ENCODE measurements at regions not wholly inside any gene's neighbourhood (a gene's known extent, or its start where the extent isn't known, plus 50 kb on each side); places are given as distances from the start of the nearest gene placed in this dataset.

DNA sequence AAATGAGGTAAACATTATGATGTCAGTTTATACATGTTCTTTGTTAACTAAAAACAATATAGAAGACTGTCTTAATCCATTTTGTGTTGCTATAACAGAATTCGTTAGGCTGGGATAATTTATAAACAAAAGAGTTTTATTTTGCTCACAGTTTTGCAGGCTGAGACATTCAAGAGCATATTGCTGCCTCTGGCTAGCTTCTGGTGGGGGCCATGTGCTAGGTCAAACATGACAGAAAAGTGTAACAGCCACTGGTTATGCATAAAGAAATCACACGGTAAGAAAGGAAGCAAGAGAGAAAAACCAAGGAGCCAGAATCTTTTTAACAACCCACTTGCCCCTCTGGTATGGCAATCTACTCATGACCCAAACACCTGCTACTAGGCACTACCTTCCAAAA lies 776.7 kb downstream of the PLOD2 start:
- TF ChIP-seq, protein P1, sequence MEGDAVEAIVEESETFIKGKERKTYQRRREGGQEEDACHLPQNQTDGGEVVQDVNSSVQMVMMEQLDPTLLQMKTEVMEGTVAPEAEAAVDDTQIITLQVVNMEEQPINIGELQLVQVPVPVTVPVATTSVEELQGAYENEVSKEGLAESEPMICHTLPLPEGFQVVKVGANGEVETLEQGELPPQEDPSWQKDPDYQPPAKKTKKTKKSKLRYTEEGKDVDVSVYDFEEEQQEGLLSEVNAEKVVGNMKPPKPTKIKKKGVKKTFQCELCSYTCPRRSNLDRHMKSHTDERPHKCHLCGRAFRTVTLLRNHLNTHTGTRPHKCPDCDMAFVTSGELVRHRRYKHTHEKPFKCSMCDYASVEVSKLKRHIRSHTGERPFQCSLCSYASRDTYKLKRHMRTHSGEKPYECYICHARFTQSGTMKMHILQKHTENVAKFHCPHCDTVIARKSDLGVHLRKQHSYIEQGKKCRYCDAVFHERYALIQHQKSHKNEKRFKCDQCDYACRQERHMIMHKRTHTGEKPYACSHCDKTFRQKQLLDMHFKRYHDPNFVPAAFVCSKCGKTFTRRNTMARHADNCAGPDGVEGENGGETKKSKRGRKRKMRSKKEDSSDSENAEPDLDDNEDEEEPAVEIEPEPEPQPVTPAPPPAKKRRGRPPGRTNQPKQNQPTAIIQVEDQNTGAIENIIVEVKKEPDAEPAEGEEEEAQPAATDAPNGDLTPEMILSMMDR (IDR thresholded peaks at IDR 0.05; ENCODE audit: low read depth, low read length, poor library complexity, severe bottlenecking) = no peak
- TF ChIP-seq EZH2phosphoT487 (IDR thresholded peaks at IDR 0.05; ENCODE audit: borderline replicate concordance, low read length) = no peak

Data from DOHH2 (cell line).